BLaER1 treated with 17β-estradiol and CSF1 and Interleukin-3, amounts not matched to agents 10 nM and 100 nM (cell line): ENCODE measurements at regions not wholly inside any gene's neighbourhood (a gene's known extent, or its start where the extent isn't known, plus 50 kb on each side); places are given as distances from the start of the nearest gene placed in this dataset.
A peak's percentile ranks its signal among the peaks of the same experiment; 100 is the strongest.

Source experiments
- H3K27ac ChIP-seq, 11 experiments: shearing (Covaris generic); formaldehyde crosslinking; 2 replicates each; pipeline ENCODE4 v1.8.1; 2022
- H3K27me3 ChIP-seq, 11 experiments: shearing (Covaris generic); formaldehyde crosslinking; 2 replicates each; pipeline ENCODE4 v1.8.1; 2022
- H3K36me3 ChIP-seq, 11 experiments: shearing (Covaris generic); formaldehyde crosslinking; 2 replicates each; pipeline ENCODE4 v1.8.1; 2022
- H3K4me1 ChIP-seq, 10 experiments: shearing (Covaris generic); formaldehyde crosslinking; 2 replicates each; pipeline ENCODE4 v1.8.1; 2022
- H3K4me2 ChIP-seq, 11 experiments: shearing (Covaris generic); formaldehyde crosslinking; 2 replicates each; pipeline ENCODE4 v1.8.1; 2022
- H3K4me3 ChIP-seq, 10 experiments: shearing (Covaris generic); formaldehyde crosslinking; 2 replicates each; pipeline ENCODE4 v1.8.1; 2022
- H3K9ac ChIP-seq, 11 experiments: shearing (Covaris generic); formaldehyde crosslinking; 2 replicates each; pipeline ENCODE4 v1.8.1; 2022
- H3K9me3 ChIP-seq, 11 experiments: shearing (Covaris generic); formaldehyde crosslinking; replicated peaks in 1 of 11; 2 replicates each; pipeline ENCODE4 v1.8.1; 2022
- H4K20me1 ChIP-seq, 11 experiments: shearing (Covaris generic); formaldehyde crosslinking; 2 replicates each; pipeline ENCODE4 v1.8.1; 2022
- Cebpa-rat ChIP-seq, 11 experiments: shearing (Covaris generic); IDR thresholded peaks; 2 replicates each; pipeline ENCODE4 v1.8.1; 2022

DNA sequence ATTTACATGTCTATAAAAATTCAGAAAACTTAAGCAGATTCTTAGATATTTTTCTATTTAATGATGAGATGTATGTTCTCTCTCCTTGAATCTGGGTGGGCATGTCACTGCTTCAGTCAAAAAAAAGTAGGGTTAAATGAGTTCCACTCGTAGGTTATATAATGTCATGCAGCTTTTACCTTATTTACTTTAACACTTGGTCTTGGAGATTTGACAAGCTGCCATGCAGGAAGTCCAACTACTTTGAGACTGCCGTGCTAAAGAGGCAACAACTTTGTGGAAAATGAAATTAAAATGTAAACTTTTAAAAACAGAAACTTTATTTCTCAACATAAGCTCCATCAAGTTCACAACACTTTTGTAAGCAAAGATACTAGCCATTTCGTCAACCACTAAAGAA, 1336.0 kb upstream of the CDH8 start:
- Histone ChIP-seq H3K4me1 (peaks cover 0 to 7% (median 0%) of the 10 kb centered on the region in 10 experiments; a peak in 5 of 20 replicates), H3K27me3 (no peaks in the 10 kb centered on the region), H3K27ac (no peak overlapping the region), H3K36me3 (no peaks in the 10 kb centered on the region), H3K9ac (no peak overlapping the region), H3K4me3 (no peak overlapping the region), H4K20me1 (no peaks in the 10 kb centered on the region), H3K9me3 (peaks cover 0 to 5% (median 0%) of the 10 kb centered on the region in 11 experiments; a peak in 2 of 22 replicates), H3K4me2 (no peak overlapping the region)
- TF ChIP-seq Cebpa-rat (IDR thresholded peaks at IDR 0.05), result no peak

DNA sequence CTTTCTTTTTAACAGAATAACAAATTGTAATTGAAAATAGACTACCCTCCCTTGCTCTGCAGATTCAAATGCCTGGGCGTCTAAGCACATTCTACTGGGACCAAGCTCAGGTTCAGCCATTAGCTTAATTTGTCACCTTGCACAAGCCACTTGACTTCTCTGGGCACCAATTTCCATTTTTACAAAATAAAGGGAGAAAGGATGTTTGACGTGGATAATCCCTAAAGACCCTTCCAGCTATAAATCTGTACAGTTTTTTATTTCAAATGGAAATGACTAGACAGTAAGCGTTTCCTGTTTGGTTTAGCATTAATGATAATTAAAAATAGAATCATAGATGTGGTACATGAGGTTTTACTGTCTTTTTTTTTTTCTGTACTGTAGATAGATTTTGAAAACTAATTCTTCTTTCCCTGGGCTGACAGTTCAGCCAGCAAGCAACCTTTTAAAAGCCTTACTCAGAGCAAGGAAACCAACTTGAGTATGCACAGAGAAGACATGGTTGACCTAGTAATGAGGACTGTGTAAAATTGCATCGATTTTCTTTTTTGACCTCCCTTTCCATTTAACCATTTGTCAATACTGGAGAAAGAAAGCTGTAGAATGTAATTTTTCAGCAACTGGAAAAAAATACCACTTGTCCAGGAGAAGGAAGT, 1329.5 kb upstream of the CDH8 start:
- no peak for TF ChIP-seq Cebpa-rat (IDR thresholded peaks at IDR 0.05)
- H3K9ac ChIP-seq, result no peak overlapping the region
- peaks cover 14 to 38% (median 23%) of the 10 kb centered on the region in 10 experiments for H3K4me1 ChIP-seq
- peak overlapping the region; percentile 47 to 81 (median 55); a peak in 20 of 22 replicates for H3K4me2 ChIP-seq
- H3K9me3 ChIP-seq, result no peaks in the 10 kb centered on the region
- no peak overlapping the region for H3K4me3 ChIP-seq
- H3K36me3 ChIP-seq, result no peaks in the 10 kb centered on the region
- H3K27ac ChIP-seq, result no peak overlapping the region
- no peaks in the 10 kb centered on the region for H4K20me1 ChIP-seq
- H3K27me3 ChIP-seq, result no peaks in the 10 kb centered on the region

DNA sequence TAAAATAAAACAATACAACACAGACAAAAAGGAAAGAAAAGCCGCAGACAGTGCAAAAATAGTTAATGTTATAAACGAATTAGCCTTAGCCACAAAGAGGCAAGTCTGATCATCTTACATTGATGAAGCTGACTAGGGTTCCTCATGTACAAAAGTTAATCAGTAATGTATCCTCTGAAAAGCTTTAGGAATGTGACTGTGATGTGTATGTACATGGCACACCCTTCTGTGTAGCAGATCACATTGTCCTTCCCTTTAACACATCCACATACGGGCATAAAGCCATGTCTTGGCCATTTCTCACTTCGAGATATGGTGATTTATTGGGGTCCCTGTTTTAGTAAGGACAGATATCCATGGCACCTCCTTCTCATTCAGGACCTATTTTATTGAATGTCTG, 1327.5 kb upstream of the CDH8 start:
- no peak for TF ChIP-seq Cebpa-rat (IDR thresholded peaks at IDR 0.05)
- Histone ChIP-seq H3K4me3 (no peak overlapping the region), H3K9ac (no peak overlapping the region)

DNA sequence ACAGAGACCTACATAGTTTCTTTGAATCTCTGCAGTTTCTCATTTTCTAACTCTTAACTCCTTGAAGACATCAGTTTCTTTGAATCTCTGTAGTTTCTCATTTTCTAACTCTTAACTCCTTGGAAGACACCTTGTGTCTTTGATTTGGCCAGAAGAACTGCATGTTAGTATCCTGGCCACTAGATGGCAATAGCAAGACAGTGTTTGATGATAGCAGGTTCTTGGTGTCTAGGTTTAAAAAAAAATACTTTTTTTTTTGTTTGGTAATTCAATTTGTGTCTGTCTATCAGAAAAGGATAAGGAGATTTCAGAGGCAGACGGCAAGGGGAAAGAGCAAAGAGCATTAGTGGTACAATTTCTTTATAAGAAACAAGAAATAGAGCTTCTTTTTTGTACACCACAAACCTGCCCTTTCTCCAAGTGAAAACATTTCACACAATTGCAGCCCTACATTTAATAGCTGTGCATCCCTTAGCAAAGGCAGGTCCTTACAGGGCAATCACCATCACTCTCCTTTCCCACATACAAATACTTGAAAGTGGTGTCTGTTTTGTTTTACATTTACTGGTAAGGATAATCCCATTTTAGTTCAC, 1324.9 kb upstream of the CDH8 start:
- no peak for TF ChIP-seq Cebpa-rat (IDR thresholded peaks at IDR 0.05)
- Histone ChIP-seq H3K27ac (no peak overlapping the region), H3K9ac (no peak overlapping the region), H3K4me2 (no peak overlapping the region), H3K4me3 (no peak overlapping the region), H4K20me1 (no peaks in the 10 kb centered on the region), H3K27me3 (no peaks in the 10 kb centered on the region), H3K9me3 (no peaks in the 10 kb centered on the region), H3K36me3 (no peaks in the 10 kb centered on the region), H3K4me1 (peaks cover 7 to 22% (median 15%) of the 10 kb centered on the region in 10 experiments)

More for the DNA sequence above, 1327.5 kb upstream of the CDH8 start:
- peaks cover 14 to 38% (median 23%) of the 10 kb centered on the region in 10 experiments for H3K4me1 ChIP-seq
- no peak overlapping the region; a peak in 1 of 22 replicates for H3K4me2 ChIP-seq
- H3K36me3 ChIP-seq, result no peaks in the 10 kb centered on the region
- H3K27ac ChIP-seq, result no peak overlapping the region
- no peaks in the 10 kb centered on the region for H4K20me1 ChIP-seq
- H3K9me3 ChIP-seq, result no peaks in the 10 kb centered on the region
- no peaks in the 10 kb centered on the region for H3K27me3 ChIP-seq

DNA sequence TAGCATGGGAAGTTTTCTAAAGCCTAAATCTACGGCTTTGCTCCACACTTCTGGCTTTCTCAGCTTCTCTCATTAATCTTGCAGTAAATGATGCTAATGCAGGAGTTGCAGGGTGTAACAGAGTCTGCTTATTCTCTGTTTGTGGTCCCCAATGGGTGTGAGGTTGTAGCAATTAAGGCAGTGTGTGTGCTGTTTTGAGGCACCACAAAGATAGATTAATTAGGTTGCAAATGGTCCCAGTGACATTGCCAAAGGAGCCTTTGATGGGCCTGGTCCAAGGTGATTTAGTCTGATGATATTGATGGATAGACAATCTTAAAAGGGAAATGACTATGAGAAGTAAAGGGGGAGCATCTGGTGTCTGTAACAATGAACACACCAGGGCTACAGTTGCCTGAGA, 1313.7 kb upstream of the CDH8 start:
- TF ChIP-seq Cebpa-rat (IDR thresholded peaks at IDR 0.05), result no peak
- no peaks in the 10 kb centered on the region for H3K36me3 ChIP-seq

DNA sequence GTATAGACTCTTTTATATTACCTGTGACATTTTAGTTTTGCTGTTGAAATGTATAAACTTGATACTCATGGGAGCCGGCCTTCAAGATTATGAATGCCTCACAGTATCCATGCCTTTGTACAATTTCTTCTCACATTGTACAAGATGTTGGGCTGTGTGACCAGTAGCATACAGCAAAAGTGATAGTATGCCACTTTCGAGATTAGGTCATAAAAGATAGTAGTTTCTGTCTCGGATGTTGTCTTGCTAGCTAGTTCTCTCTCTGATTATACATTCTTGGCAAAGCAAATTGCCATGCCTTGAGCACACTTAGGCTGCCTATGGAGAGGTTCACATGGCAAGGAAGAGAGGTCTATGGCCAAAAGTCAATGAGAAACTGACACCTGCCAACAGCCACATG, 1309.8 kb upstream of the CDH8 start:
- H3K27me3 ChIP-seq, result no peaks in the 10 kb centered on the region
- no peaks in the 10 kb centered on the region for H3K4me1 ChIP-seq
- no peaks in the 10 kb centered on the region for H4K20me1 ChIP-seq
- no peak overlapping the region for H3K27ac ChIP-seq
- no peak overlapping the region for H3K4me2 ChIP-seq
- no peaks in the 10 kb centered on the region for H3K36me3 ChIP-seq
- H3K9ac ChIP-seq, result no peak overlapping the region
- no peak overlapping the region for H3K4me3 ChIP-seq
- no peak for TF ChIP-seq Cebpa-rat (IDR thresholded peaks at IDR 0.05)
- H3K9me3 ChIP-seq, result no peaks in the 10 kb centered on the region

More for the DNA sequence above, 1313.7 kb upstream of the CDH8 start:
- H3K4me2 ChIP-seq, result no peak overlapping the region
- peaks cover 0 to 6% (median 0%) of the 10 kb centered on the region in 10 experiments; a peak in 3 of 20 replicates for H3K4me1 ChIP-seq
- H4K20me1 ChIP-seq, result no peaks in the 10 kb centered on the region
- no peak overlapping the region for H3K27ac ChIP-seq
- H3K27me3 ChIP-seq, result no peaks in the 10 kb centered on the region
- no peak overlapping the region for H3K4me3 ChIP-seq
- H3K9me3 ChIP-seq, result no peaks in the 10 kb centered on the region
- H3K9ac ChIP-seq, result no peak overlapping the region

DNA sequence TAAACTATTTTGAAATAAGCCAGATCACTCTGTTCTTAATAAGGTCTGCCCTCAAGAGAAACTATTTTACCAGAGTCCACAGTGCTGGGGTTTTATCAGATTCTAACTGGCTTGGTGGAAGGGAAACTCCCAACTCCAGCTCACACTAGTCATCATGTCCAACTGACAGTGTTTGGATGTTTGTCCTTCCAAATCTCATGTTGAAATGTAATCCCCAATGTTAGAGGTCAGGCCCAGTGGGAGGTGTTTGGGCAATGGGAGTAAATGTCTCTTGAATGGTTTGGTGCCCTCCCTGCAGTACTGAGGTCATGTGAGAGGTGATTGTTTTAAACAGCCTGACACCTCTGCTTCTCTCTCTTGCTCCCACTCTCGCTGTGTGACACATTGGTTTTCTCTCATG, 1301.0 kb upstream of the CDH8 start:
- Histone ChIP-seq H3K4me3 (no peak overlapping the region), H4K20me1 (no peaks in the 10 kb centered on the region), H3K27me3 (no peaks in the 10 kb centered on the region), H3K4me2 (peak overlapping the region in 10 of 11 experiments; percentile 3 to 75 (median 55); a peak in 17 of 22 replicates), H3K36me3 (no peaks in the 10 kb centered on the region), H3K27ac (no peak overlapping the region), H3K9me3 (peaks cover 0 to 21% (median 14%) of the 10 kb centered on the region in 11 experiments; a peak in 11 of 22 replicates), H3K4me1 (peaks cover 6 to 19% (median 14%) of the 10 kb centered on the region in 10 experiments; a peak in 17 of 20 replicates), H3K9ac (no peak overlapping the region)
- no peak for TF ChIP-seq Cebpa-rat (IDR thresholded peaks at IDR 0.05)

DNA sequence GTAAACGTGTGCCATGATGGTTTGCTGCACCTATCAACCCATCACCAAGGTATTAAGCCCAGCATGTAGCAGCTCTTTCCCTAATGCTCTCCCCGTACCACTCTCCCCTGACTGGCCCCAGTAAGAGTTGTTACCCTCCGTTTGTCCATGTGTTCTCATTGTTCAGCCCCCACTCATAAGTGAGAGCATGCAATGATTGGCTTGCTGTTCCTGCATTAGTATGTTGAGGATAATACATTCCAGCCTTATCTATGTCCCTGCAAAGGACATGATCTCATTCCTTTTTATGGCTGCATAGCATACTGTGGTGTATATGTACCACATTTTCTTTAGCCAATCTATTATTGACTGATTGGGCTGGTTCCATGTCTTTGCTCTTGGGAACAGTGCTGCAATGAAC, 1294.9 kb upstream of the CDH8 start:
- no peak overlapping the region for H3K4me3 ChIP-seq
- no peak overlapping the region for H3K4me2 ChIP-seq
- no peaks in the 10 kb centered on the region for H3K9me3 ChIP-seq
- TF ChIP-seq Cebpa-rat (IDR thresholded peaks at IDR 0.05), result no peak
- peaks cover 0 to 3% (median 0%) of the 10 kb centered on the region in 10 experiments; a peak in 3 of 20 replicates for H3K4me1 ChIP-seq
- H3K36me3 ChIP-seq, result no peaks in the 10 kb centered on the region
- H3K27ac ChIP-seq, result no peak overlapping the region
- H3K9ac ChIP-seq, result no peak overlapping the region
- no peaks in the 10 kb centered on the region for H4K20me1 ChIP-seq
- H3K27me3 ChIP-seq, result no peaks in the 10 kb centered on the region

DNA sequence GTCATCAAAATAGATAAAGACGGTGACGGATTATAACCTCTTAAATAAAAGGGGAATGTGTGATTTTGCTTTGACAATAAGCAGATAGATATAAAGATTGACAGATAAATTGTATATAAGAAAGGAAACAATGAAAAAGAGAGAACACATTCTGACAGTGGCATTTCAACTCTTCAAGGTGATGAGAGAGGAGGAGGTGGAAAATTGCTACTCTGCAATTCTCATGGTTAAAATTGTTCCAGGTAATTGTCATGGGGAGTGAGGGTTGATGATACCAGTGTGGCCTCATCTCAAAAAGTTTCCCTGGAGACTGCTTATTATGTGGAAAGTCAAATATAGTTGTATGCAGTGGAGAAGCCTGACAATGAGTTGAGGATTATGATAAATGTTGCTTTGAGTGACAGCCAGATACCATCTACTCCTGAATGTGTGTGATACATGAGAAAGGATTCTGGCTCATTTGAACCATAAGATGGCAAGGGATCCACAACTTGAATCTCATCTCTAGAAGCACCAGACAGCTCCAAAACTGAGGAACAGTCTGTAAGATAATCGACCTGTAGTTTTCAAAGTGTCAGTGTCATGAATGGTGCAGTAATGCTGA, 1290.6 kb upstream of the CDH8 start:
- H3K4me1 ChIP-seq, result peaks cover 0 to 21% (median 0%) of the 10 kb centered on the region in 10 experiments; a peak in 5 of 20 replicates
- no peaks in the 10 kb centered on the region for H4K20me1 ChIP-seq
- H3K36me3 ChIP-seq, result no peaks in the 10 kb centered on the region
- H3K9me3 ChIP-seq, result no peaks in the 10 kb centered on the region
- H3K4me3 ChIP-seq, result no peak overlapping the region
- no peak for TF ChIP-seq Cebpa-rat (IDR thresholded peaks at IDR 0.05)
- H3K9ac ChIP-seq, result no peak overlapping the region
- no peak overlapping the region for H3K27ac ChIP-seq
- no peak overlapping the region for H3K4me2 ChIP-seq
- no peaks in the 10 kb centered on the region for H3K27me3 ChIP-seq
